ENCODE measurements at regions not wholly inside any gene's neighbourhood (a gene's known extent, or its start where the extent isn't known, plus 50 kb on each side); places are given as distances from the start of the nearest gene placed in this dataset.

GRCh38 chr3:193996641-193997089 is 139.3 kb upstream of the HES1 start:
- Histone ChIP-seq H3K27me3 (no peaks in the 10 kb centered on the region), H3K4me1 (peaks cover under 1 to 20% (median 14%) of the 10 kb centered on the region in 4 donors), H3K36me3 (no peaks in the 10 kb centered on the region), H3K9me3 (no peaks in the 10 kb centered on the region), H3K4me3 (no peak overlapping the region), H3K27ac (no peak overlapping the region)
- WGBS, 5 donors = 86 to 96% (median 91%) methylated on average over 6 of the region's 6 CpGs
- intact Hi-C loops (cut with DNase I; ENCODE audit: low total_unique reads) = loop anchor here (5.0 to 10.0 kb wide), 2 partner anchors 136 to 192 kb away; no protein-coding TSS in a partner anchor
- TF ChIP-seq POLR2AphosphoS5 (IDR thresholded peaks at IDR 0.05) = no peak
- no peak for TF ChIP-seq CTCF (IDR thresholded peaks at IDR 0.05)
- no peak for TF ChIP-seq POLR2A (IDR thresholded peaks at IDR 0.05)
- no peak for TF ChIP-seq EP300 (IDR thresholded peaks at IDR 0.05)
- no peak for DNase-seq

- intact Hi-C loops (cut with DNase I; ENCODE audit: low total_unique reads) = loop anchor here (5.0 to 10.0 kb wide), 2 partner anchors 135 to 193 kb away; no protein-coding TSS in a partner anchor
- H3K27ac ChIP-seq = peak overlapping the region in 4 of 5 donors; percentile 1 to 69 (median 46)
- no peaks in the 10 kb centered on the region for H3K27me3 ChIP-seq
- TF ChIP-seq POLR2AphosphoS5 (IDR thresholded peaks at IDR 0.05) (peak in 2 of 3 donors; percentile 38 to 46), EP300 (IDR thresholded peaks at IDR 0.05) (no peak)
- H3K9me3 ChIP-seq = no peaks in the 10 kb centered on the region
- DNase-seq = peak in 1 of 2 donors; percentile 61
- WGBS, 5 donors = 40 to 60% (median 48%) methylated on average over 12 of the region's 12 CpGs
- H3K36me3 ChIP-seq = no peaks in the 10 kb centered on the region
- H3K4me1 ChIP-seq = peaks cover 8 to 24% (median 20%) of the 10 kb centered on the region in 4 donors
- no peak overlapping the region for H3K4me3 ChIP-seq
Measured at GRCh38 chr3:193997228-193998122, 138.5 kb upstream of the HES1 start.

- H3K27ac ChIP-seq = peak overlapping the region in 3 of 5 donors; percentile 1 to 69 (median 31)
- intact Hi-C loops (cut with DNase I; ENCODE audit: low total_unique reads) = loop anchor here (5.0 to 10.0 kb wide), 2 partner anchors 134 to 193 kb away; no protein-coding TSS in a partner anchor
Measured at GRCh38 chr3:193998123-193998448, 137.9 kb upstream of the HES1 start.

GRCh38 chr3:193998628-193999195 is 137.2 kb upstream of the HES1 start:
- WGBS, 5 donors = 83 to 93% (median 89%) methylated on average over 12 of the region's 12 CpGs
- TF ChIP-seq POLR2AphosphoS5 (IDR thresholded peaks at IDR 0.05) (no peak), CTCF (IDR thresholded peaks at IDR 0.05) (no peak)

More at GRCh38 chr3:193998123-193998448, 137.9 kb upstream of the HES1 start:
- Histone ChIP-seq H3K4me1 (peaks cover 13 to 30% (median 26%) of the 10 kb centered on the region in 4 donors), H3K36me3 (no peaks in the 10 kb centered on the region), H3K9me3 (no peaks in the 10 kb centered on the region), H3K4me3 (no peak overlapping the region), H3K27me3 (peaks cover 0 to 4% (median 0%) of the 10 kb centered on the region in 3 donors)
- WGBS, 5 donors = 11 to 48% (median 38%) methylated on average over 1 of the region's 1 CpG
- TF ChIP-seq POLR2A (IDR thresholded peaks at IDR 0.05) (no peak), EP300 (IDR thresholded peaks at IDR 0.05) (no peak), POLR2AphosphoS5 (IDR thresholded peaks at IDR 0.05) (no peak), CTCF (IDR thresholded peaks at IDR 0.05) (no peak)
- no peak for DNase-seq

More at GRCh38 chr3:193998628-193999195, 137.2 kb upstream of the HES1 start:
- no peak overlapping the region for H3K4me3 ChIP-seq
- intact Hi-C loops (cut with DNase I; ENCODE audit: low total_unique reads) = loop anchor here (5.0 to 10.0 kb wide), 2 partner anchors 134 to 194 kb away; no protein-coding TSS in a partner anchor
- peak overlapping the region in 3 of 5 donors; percentile 1 to 69 (median 5) for H3K27ac ChIP-seq
- H3K4me1 ChIP-seq = peaks cover 17 to 35% (median 32%) of the 10 kb centered on the region in 4 donors
- peaks cover 0 to 10% (median 0%) of the 10 kb centered on the region in 3 donors for H3K27me3 ChIP-seq
- no peaks in the 10 kb centered on the region for H3K36me3 ChIP-seq
- no peak for DNase-seq
- H3K9me3 ChIP-seq = no peaks in the 10 kb centered on the region

Data from stomach (tissue), 8 donors.